ENCODE measurements at regions not wholly inside any gene's neighbourhood (a gene's known extent, or its start where the extent isn't known, plus 50 kb on each side); places are given as distances from the start of the nearest gene placed in this dataset.

DNA sequence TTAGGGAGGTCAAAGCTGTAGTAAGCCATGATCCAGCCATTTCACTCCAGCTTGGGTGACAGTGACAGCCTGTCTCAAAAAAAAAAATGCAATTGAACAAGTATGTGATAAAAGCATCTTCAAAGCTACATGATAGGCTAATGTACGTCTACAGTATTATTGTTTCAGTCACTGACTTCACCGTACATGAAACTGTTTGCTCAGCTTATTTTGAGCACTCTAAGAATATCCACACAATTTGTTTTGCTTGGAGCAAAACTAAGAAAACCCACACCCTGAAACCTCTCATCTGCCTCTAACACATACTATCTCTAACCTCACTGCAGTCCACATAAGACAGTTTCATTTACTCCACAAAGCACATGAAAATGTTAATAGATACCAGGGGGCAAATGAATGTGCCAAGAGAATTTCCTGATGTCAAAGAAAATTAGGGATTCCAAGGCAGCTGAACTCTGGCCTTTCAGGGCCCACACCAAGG, 60.7 kb downstream of the KCNA4 start:
- TF ChIP-seq ESRRG (CRISPR knock-in tag; IDR thresholded peaks at IDR 0.05) (no peak), OSR1 (CRISPR knock-in tag; IDR thresholded peaks at IDR 0.05) (no peak), ARNTL (CRISPR knock-in tag; IDR thresholded peaks at IDR 0.05; ENCODE audit: borderline replicate concordance, low read depth) (no peak), BACH2 (CRISPR knock-in tag; IDR thresholded peaks at IDR 0.05; ENCODE audit: borderline replicate concordance) (no peak), ZFP3 (CRISPR knock-in tag; IDR thresholded peaks at IDR 0.05) (no peak)
- TF ChIP-seq, protein P1, sequence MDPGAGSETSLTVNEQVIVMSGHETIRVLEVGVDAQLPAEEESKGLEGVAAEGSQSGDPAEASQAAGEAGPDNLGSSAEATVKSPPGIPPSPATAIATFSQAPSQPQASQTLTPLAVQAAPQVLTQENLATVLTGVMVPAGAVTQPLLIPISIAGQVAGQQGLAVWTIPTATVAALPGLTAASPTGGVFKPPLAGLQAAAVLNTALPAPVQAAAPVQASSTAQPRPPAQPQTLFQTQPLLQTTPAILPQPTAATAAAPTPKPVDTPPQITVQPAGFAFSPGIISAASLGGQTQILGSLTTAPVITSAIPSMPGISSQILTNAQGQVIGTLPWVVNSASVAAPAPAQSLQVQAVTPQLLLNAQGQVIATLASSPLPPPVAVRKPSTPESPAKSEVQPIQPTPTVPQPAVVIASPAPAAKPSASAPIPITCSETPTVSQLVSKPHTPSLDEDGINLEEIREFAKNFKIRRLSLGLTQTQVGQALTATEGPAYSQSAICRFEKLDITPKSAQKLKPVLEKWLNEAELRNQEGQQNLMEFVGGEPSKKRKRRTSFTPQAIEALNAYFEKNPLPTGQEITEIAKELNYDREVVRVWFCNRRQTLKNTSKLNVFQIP (CRISPR knock-in tag; IDR thresholded peaks at IDR 0.05; ENCODE audit: borderline replicate concordance, low read depth): no peak
- no peak for ATAC-seq

DNA sequence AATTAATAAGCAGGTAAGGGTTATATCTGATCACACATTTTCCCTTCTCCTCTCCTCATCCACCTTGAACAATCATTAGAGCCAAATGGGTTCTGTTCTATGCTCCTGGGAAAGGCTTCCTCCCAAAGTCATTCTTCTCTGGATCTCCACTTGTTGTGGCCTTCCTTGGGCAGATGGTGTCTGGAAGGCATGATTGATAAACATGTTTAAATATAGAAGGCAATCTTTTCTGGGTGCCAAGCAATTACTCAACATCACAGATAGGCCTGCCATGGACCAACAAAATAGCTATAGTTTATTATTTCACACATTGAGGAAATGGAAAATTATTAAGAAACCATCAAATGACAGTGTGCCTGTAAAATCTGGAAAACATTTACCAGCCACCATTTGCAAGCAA, 73.5 kb downstream of the KCNA4 start:
- no peak for TF ChIP-seq ZNF565 (CRISPR knock-in tag; conservative IDR thresholded peaks at IDR 0.05; ENCODE audit: low read depth)
- ATAC-seq: no peak

DNA sequence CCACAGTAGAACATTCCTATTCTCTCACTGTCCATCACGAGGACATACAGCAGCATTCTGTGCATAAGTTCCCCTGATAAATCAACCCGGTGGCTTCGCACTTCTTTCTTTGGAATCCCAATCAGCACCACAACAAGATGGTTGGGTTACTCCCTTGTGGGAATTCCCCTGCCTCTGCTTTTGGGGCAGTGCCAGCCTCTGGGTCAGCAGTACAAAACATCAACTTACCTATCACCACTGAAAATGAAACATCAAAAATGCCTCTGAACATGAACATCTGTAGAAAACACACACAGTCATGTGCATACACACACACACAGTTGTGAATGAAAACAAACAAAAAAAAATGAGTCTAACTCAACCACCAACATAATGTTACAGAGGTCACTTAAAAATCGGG, 79.3 kb downstream of the KCNA4 start:
- TF ChIP-seq OSR1 (CRISPR knock-in tag; IDR thresholded peaks at IDR 0.05) (no peak), ZNF565 (CRISPR knock-in tag; conservative IDR thresholded peaks at IDR 0.05; ENCODE audit: low read depth) (no peak), ARNTL (CRISPR knock-in tag; IDR thresholded peaks at IDR 0.05; ENCODE audit: borderline replicate concordance, low read depth) (no peak), ZC3H10 (CRISPR knock-in tag; IDR thresholded peaks at IDR 0.05) (no peak), BACH2 (CRISPR knock-in tag; IDR thresholded peaks at IDR 0.05; ENCODE audit: borderline replicate concordance) (no peak), ZFP3 (CRISPR knock-in tag; IDR thresholded peaks at IDR 0.05) (no peak), ZNF70 (CRISPR knock-in tag; IDR thresholded peaks at IDR 0.05) (no peak), CSDC2 (CRISPR knock-in tag; IDR thresholded peaks at IDR 0.05) (no peak), TOX (CRISPR knock-in tag; IDR thresholded peaks at IDR 0.05; ENCODE audit: borderline replicate concordance) (no peak), ISL1 (CRISPR knock-in tag; IDR thresholded peaks at IDR 0.05) (no peak)
- TF ChIP-seq, protein P2, sequence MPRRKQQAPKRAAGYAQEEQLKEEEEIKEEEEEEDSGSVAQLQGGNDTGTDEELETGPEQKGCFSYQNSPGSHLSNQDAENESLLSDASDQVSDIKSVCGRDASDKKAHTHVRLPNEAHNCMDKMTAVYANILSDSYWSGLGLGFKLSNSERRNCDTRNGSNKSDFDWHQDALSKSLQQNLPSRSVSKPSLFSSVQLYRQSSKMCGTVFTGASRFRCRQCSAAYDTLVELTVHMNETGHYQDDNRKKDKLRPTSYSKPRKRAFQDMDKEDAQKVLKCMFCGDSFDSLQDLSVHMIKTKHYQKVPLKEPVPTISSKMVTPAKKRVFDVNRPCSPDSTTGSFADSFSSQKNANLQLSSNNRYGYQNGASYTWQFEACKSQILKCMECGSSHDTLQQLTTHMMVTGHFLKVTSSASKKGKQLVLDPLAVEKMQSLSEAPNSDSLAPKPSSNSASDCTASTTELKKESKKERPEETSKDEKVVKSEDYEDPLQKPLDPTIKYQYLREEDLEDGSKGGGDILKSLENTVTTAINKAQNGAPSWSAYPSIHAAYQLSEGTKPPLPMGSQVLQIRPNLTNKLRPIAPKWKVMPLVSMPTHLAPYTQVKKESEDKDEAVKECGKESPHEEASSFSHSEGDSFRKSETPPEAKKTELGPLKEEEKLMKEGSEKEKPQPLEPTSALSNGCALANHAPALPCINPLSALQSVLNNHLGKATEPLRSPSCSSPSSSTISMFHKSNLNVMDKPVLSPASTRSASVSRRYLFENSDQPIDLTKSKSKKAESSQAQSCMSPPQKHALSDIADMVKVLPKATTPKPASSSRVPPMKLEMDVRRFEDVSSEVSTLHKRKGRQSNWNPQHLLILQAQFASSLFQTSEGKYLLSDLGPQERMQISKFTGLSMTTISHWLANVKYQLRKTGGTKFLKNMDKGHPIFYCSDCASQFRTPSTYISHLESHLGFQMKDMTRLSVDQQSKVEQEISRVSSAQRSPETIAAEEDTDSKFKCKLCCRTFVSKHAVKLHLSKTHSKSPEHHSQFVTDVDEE (CRISPR knock-in tag; IDR thresholded peaks at IDR 0.05): no peak
- TF ChIP-seq, protein P3, sequence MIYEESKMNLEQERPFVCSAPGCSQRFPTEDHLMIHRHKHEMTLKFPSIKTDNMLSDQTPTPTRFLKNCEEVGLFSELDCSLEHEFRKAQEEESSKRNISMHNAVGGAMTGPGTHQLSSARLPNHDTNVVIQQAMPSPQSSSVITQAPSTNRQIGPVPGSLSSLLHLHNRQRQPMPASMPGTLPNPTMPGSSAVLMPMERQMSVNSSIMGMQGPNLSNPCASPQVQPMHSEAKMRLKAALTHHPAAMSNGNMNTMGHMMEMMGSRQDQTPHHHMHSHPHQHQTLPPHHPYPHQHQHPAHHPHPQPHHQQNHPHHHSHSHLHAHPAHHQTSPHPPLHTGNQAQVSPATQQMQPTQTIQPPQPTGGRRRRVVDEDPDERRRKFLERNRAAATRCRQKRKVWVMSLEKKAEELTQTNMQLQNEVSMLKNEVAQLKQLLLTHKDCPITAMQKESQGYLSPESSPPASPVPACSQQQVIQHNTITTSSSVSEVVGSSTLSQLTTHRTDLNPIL (CRISPR knock-in tag; IDR thresholded peaks at IDR 0.05; ENCODE audit: low read depth): no peak
- TF ChIP-seq, protein P4, sequence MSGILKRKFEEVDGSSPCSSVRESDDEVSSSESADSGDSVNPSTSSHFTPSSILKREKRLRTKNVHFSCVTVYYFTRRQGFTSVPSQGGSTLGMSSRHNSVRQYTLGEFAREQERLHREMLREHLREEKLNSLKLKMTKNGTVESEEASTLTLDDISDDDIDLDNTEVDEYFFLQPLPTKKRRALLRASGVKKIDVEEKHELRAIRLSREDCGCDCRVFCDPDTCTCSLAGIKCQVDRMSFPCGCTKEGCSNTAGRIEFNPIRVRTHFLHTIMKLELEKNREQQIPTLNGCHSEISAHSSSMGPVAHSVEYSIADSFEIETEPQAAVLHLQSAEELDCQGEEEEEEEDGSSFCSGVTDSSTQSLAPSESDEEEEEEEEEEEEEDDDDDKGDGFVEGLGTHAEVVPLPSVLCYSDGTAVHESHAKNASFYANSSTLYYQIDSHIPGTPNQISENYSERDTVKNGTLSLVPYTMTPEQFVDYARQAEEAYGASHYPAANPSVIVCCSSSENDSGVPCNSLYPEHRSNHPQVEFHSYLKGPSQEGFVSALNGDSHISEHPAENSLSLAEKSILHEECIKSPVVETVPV (CRISPR knock-in tag; IDR thresholded peaks at IDR 0.05): no peak
- TF ChIP-seq, protein P5, sequence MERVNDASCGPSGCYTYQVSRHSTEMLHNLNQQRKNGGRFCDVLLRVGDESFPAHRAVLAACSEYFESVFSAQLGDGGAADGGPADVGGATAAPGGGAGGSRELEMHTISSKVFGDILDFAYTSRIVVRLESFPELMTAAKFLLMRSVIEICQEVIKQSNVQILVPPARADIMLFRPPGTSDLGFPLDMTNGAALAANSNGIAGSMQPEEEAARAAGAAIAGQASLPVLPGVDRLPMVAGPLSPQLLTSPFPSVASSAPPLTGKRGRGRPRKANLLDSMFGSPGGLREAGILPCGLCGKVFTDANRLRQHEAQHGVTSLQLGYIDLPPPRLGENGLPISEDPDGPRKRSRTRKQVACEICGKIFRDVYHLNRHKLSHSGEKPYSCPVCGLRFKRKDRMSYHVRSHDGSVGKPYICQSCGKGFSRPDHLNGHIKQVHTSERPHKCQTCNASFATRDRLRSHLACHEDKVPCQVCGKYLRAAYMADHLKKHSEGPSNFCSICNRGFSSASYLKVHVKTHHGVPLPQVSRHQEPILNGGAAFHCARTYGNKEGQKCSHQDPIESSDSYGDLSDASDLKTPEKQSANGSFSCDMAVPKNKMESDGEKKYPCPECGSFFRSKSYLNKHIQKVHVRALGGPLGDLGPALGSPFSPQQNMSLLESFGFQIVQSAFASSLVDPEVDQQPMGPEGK (CRISPR knock-in tag; IDR thresholded peaks at IDR 0.05; ENCODE audit: borderline replicate concordance): no peak
- ATAC-seq: no peak

DNA sequence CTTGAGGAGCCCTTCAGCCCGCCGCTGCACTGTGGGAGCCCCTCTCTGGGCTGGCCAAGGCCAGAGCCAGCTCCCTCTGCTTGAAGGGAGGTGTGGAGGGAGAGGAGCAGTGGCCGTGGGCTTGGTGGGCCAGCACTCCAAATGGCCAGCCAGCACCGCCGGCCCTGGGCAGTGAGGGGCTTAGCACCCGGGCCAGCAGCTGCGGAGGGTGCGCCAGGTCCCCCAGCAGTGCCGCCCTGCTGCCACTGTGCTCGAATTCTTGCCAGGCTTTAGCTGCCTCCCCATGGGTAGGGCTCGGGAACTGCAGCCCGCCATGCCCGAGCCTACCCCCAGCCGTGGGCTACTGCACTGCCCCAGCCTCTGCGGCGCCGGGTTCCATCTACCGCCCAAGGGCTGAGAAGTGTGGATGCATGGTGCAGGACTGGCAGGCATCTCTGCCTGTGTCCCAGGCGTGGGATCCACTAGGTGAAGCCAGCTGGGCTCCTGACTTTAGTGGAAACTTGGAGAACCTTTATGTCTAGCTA, 82.7 kb downstream of the KCNA4 start:
- ATAC-seq: no peak
- no peak for TF ChIP-seq BACH2 (CRISPR knock-in tag; IDR thresholded peaks at IDR 0.05; ENCODE audit: borderline replicate concordance)

DNA sequence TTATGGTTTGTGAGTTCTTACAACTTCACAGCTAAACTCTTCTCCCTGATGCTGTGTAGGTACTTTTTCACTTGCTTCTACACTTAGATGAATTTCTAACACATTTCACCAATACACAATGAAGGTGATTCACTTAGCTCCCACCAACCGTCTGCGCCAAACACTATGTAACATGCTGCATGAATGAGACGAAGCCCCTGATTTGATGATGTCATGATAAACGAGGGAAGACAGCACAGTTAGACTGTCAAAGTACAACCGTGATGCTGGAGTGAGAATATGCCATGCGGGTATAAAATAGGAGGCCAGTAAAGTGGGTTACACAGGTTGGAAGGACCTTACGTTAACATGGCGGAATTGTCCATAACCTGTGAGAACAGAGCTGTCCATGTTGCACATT, 100.8 kb downstream of the KCNA4 start:
- ATAC-seq: no peak
- TF ChIP-seq TOX (CRISPR knock-in tag; IDR thresholded peaks at IDR 0.05; ENCODE audit: borderline replicate concordance): no peak
- TF ChIP-seq, protein P3 (CRISPR knock-in tag; IDR thresholded peaks at IDR 0.05; ENCODE audit: low read depth): no peak
- no peak for TF ChIP-seq ZNF8 (CRISPR knock-in tag; IDR thresholded peaks at IDR 0.05)
- TF ChIP-seq ZC3H10 (CRISPR knock-in tag; IDR thresholded peaks at IDR 0.05): no peak
- no peak for TF ChIP-seq ZNF70 (CRISPR knock-in tag; IDR thresholded peaks at IDR 0.05)
- TF ChIP-seq CSDC2 (CRISPR knock-in tag; IDR thresholded peaks at IDR 0.05): no peak
- TF ChIP-seq, protein P5 (CRISPR knock-in tag; IDR thresholded peaks at IDR 0.05; ENCODE audit: borderline replicate concordance): no peak
